H1 (cell line): ENCODE measurements at regions not wholly inside any gene's neighbourhood (a gene's known extent, or its start where the extent isn't known, plus 50 kb on each side); places are given as distances from the start of the nearest gene placed in this dataset.

Experiments used
- CTCF ChIA-PET: fragments of 300-600 bp; sonication (Branson Sonifier 250); formaldehyde crosslinking; loops from one replicate; lab custom pipeline; 2021; ENCODE audit not compliant: partially characterized antibody; lab: Charles Lee
- POLR2A ChIA-PET: fragments of 300-600 bp; sonication (Branson Sonifier 250); formaldehyde crosslinking; loops from one replicate; lab custom pipeline; 2021; ENCODE audit warnings: inconsistent platforms; ENCODE audit not compliant: partially characterized antibody; lab: Charles Lee
- DNase-seq, 2 experiments: peaks; one replicate each; pipeline versions ENCODE4 v3.0.0 to v3.0.0-alpha.2; 2010 to 2022; ENCODE audit warnings: low spot score in 2 of 2, low read depth in 1 of 2, mixed read lengths in 1 of 2
- FAIRE-seq: peaks from 2 replicates; lab custom pipeline; 2011; peaks lifted over from hg19 to GRCh38; lab: Jason Lieb, UNC
- H2AFZ ChIP-seq: 2 replicates; pipeline ENCODE4 v1.8.1; 2012; ENCODE audit warnings: low read length, inconsistent platforms
- H2AK5ac ChIP-seq: 2 replicates; pipeline ENCODE4 v1.6.1; 2013; ENCODE audit warnings: low read depth, low read length
- H2BK120ac ChIP-seq: replicated peaks from 2 replicates; pipeline ENCODE3; 2013; ENCODE audit warnings: low read depth, low read length, inconsistent platforms
- H2BK12ac ChIP-seq: 2 replicates; pipeline ENCODE4 v1.6.1; 2013; ENCODE audit warnings: low read depth, low read length
- H2BK15ac ChIP-seq: 2 replicates; pipeline ENCODE4 v1.6.1; 2013; ENCODE audit warnings: low read length
- H2BK20ac ChIP-seq: 2 replicates; pipeline ENCODE4 v1.6.1; 2013; ENCODE audit warnings: low read length
- H2BK5ac ChIP-seq: 2 replicates; pipeline ENCODE4 v1.6.1; 2013; ENCODE audit warnings: low read depth, low read length
- H3K14ac ChIP-seq: 2 replicates; pipeline ENCODE4 v1.6.1; 2013; ENCODE audit warnings: inconsistent platforms; ENCODE audit not compliant: insufficient read length
- H3K18ac ChIP-seq: 2 replicates; pipeline ENCODE4 v1.6.1; 2013; ENCODE audit warnings: low read length; ENCODE audit errors: extremely low read depth
- H3K23ac ChIP-seq: 2 replicates; pipeline ENCODE4 v1.6.1; 2013; ENCODE audit warnings: inconsistent platforms; ENCODE audit not compliant: insufficient read length
- H3K23me2 ChIP-seq: 2 replicates; pipeline ENCODE4 v1.6.1; 2013; ENCODE audit warnings: low read depth, low read length
- H3K27ac ChIP-seq: 2 replicates; pipeline ENCODE4 v1.6.1; 2011; ENCODE audit warnings: low read depth, low read length, inconsistent platforms
- H3K27me3 ChIP-seq, 4 experiments: replicated peaks in 1 of 4; 1 replicate in 1 of 4; 2 replicates in 3 of 4; pipeline versions ENCODE4 v1.6.1 to v1.8.1; 2011 to 2013; ENCODE audit warnings: low read length in 3 of 4, mild to moderate bottlenecking in 3 of 4, inconsistent platforms in 2 of 4, mixed read lengths in 2 of 4, moderate library complexity in 1 of 4; ENCODE audit not compliant: control insufficient read depth in 3 of 4, insufficient read depth in 3 of 4; ENCODE audit errors: extremely low read depth in 1 of 4
- H3K36me3 ChIP-seq, 4 experiments: 2 replicates each; pipeline versions ENCODE4 v1.6.1 to v1.8.1; 2011 to 2013; ENCODE audit warnings: mild to moderate bottlenecking in 4 of 4, low read length in 3 of 4, moderate library complexity in 2 of 4, control low read depth in 1 of 4, inconsistent platforms in 1 of 4; ENCODE audit not compliant: insufficient read depth in 4 of 4, control insufficient read depth in 2 of 4
- H3K4ac ChIP-seq: replicated peaks from 2 replicates; pipeline ENCODE3; 2013; ENCODE audit warnings: low read length, low read depth, mixed read lengths, inconsistent platforms; ENCODE audit not compliant: insufficient read length
- H3K4me1 ChIP-seq, 4 experiments: replicated peaks in 1 of 4; 1 replicate in 1 of 4; 2 replicates in 3 of 4; pipeline versions ENCODE4 v1.6.1 to v1.8.1; 2011 to 2013; ENCODE audit warnings: low read length in 3 of 4, inconsistent platforms in 2 of 4, mixed read lengths in 1 of 4; ENCODE audit not compliant: insufficient read depth in 4 of 4, control insufficient read depth in 3 of 4
- H3K4me2 ChIP-seq, 2 experiments: 2 replicates each; pipeline versions ENCODE4 v1.6.1 to v1.8.1; 2011 to 2013; ENCODE audit warnings: low read depth in 2 of 2, low read length in 2 of 2, control low read depth in 1 of 2, inconsistent platforms in 1 of 2, mild to moderate bottlenecking in 1 of 2; ENCODE audit not compliant: insufficient read depth in 1 of 2
- H3K4me3 ChIP-seq, 4 experiments: fragments of 200-600, 300-600 bp in 1 of 4; sonication (generic), shearing (Covaris generic), sonication (Bioruptor Twin) in 1 of 4; 2 replicates each; pipeline versions ENCODE4 v1.5.1 to v1.8.1; 2011 to 2016; ENCODE audit warnings: low read length in 4 of 4, low read depth in 3 of 4, control low read depth in 2 of 4, inconsistent platforms in 2 of 4, mild to moderate bottlenecking in 2 of 4, mixed read lengths in 1 of 4, moderate library complexity in 1 of 4; ENCODE audit not compliant: insufficient read depth in 2 of 4; ENCODE audit errors: extremely low read depth in 1 of 4
- H3K56ac ChIP-seq: replicated peaks from 2 replicates; pipeline ENCODE3; 2013; ENCODE audit warnings: low read depth, mild to moderate bottlenecking, mixed read lengths, low read length, inconsistent platforms; ENCODE audit not compliant: insufficient read length
- H3K79me1 ChIP-seq: 2 replicates; pipeline ENCODE4 v1.6.1; 2013; ENCODE audit warnings: low read depth, low read length, control low read depth
- H3K79me2 ChIP-seq, 2 experiments: 2 replicates each; pipeline versions ENCODE4 v1.6.1 to v1.8.1; 2012 to 2013; ENCODE audit warnings: low read length in 2 of 2, mild to moderate bottlenecking in 2 of 2, inconsistent platforms in 1 of 2; ENCODE audit not compliant: insufficient read depth in 2 of 2, control insufficient read depth in 1 of 2
- H3K9ac ChIP-seq, 4 experiments: replicated peaks in 1 of 4; 1 replicate in 1 of 4; 2 replicates in 3 of 4; pipeline versions ENCODE4 v1.6.1 to v1.8.1; 2011 to 2013; ENCODE audit warnings: low read depth in 3 of 4, low read length in 3 of 4, control low read depth in 2 of 4, mild to moderate bottlenecking in 2 of 4, moderate library complexity in 2 of 4, inconsistent platforms in 1 of 4; ENCODE audit errors: extremely low read depth in 1 of 4
- H3K9me3 ChIP-seq, 2 experiments: 2 replicates each; pipeline versions ENCODE4 v1.6.1 to v1.8.1; 2012 to 2013; ENCODE audit warnings: mild to moderate bottlenecking in 2 of 2, moderate library complexity in 2 of 2, control low read depth in 1 of 2, inconsistent platforms in 1 of 2, low read depth in 1 of 2, low read length in 1 of 2, mixed read lengths in 1 of 2; ENCODE audit not compliant: insufficient read depth in 2 of 2
- H4K20me1 ChIP-seq, 2 experiments: replicated peaks in 1 of 2; 2 replicates each; pipeline versions ENCODE3 to v1.8.1; 2011 to 2013; ENCODE audit warnings: inconsistent platforms in 2 of 2, low read length in 2 of 2, mild to moderate bottlenecking in 1 of 2; ENCODE audit not compliant: insufficient read depth in 2 of 2, control insufficient read depth in 1 of 2
- H4K5ac ChIP-seq: 2 replicates; pipeline ENCODE4 v1.6.1; 2013; ENCODE audit warnings: low read length, low read depth, mixed read lengths, inconsistent platforms; ENCODE audit not compliant: insufficient read length
- H4K8ac ChIP-seq: 2 replicates; pipeline ENCODE4 v1.8.0; 2013; ENCODE audit warnings: mild to moderate bottlenecking, moderate library complexity, low read length, inconsistent platforms; ENCODE audit not compliant: insufficient read depth; ENCODE audit errors: extremely low read depth
- H4K91ac ChIP-seq: replicated peaks from 2 replicates; pipeline ENCODE3; 2013; ENCODE audit warnings: low read length, mixed read lengths, inconsistent platforms; ENCODE audit not compliant: insufficient read length
- EP300 ChIP-seq, 2 experiments: IDR thresholded peaks; 1 replicate in 1 of 2; 2 replicates in 1 of 2; pipeline ENCODE4 v1.6.1; 2011 to 2012; ENCODE audit warnings: low read depth in 2 of 2, low read length in 2 of 2, mild to moderate bottlenecking in 2 of 2, borderline replicate concordance in 1 of 2, inconsistent platforms in 1 of 2, moderate library complexity in 1 of 2
- NANOG ChIP-seq: IDR thresholded peaks from 2 replicates; pipeline ENCODE4 v1.6.1; 2011; ENCODE audit warnings: low read length, low read depth, mild to moderate bottlenecking, inconsistent platforms; ENCODE audit not compliant: insufficient read depth, poor library complexity, severe bottlenecking
- NRF1 ChIP-seq: IDR thresholded peaks from 2 replicates; pipeline ENCODE4 v1.6.1; 2011; ENCODE audit warnings: mild to moderate bottlenecking, low read depth, low read length, improper control_type of control experiment
- RAD21 ChIP-seq, 2 experiments: IDR thresholded peaks in 1 of 2; conservative IDR thresholded peaks in 1 of 2; 2 replicates each; pipeline ENCODE4 v1.6.1; 2011; ENCODE audit warnings: low read depth in 2 of 2, low read length in 2 of 2, improper control_type of control experiment in 1 of 2, inconsistent platforms in 1 of 2, mild to moderate bottlenecking in 1 of 2, moderate library complexity in 1 of 2
- RBBP5 ChIP-seq: IDR thresholded peaks from 2 replicates; pipeline ENCODE4 v1.7.1; 2012; ENCODE audit warnings: low read depth, mild to moderate bottlenecking, inconsistent platforms, low read length, moderate library complexity, borderline replicate concordance

DNA sequence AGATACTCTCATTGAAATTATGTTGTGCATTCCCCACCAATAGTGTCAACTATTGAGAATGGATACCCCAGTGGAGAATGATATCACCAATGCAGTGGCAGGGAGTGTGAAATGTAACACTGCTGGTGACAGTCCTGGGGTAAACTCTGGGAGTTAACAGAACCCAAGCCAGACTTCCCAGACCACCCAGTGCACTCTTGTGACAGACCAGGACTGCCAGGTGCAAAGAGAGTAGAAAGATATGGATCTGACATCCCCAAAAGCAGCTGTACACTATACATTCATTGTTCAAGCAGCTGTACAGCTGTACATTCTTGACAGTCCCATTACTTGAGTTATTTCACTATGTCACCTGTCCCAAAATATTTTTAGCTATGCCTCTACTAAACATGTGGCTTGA lies 886.6 kb downstream of the DIAPH3 start:
- ChIA-PET POLR2A (no interaction called here), CTCF (interaction anchor here (1.7 kb wide), 1 partner anchor 42 kb away, joined by 6 read pairs; no protein-coding TSS in a partner anchor)
- Histone ChIP-seq H2AK5ac (no peak overlapping the region), H4K20me1 (no peaks in the 10 kb centered on the region), H3K14ac (no peak overlapping the region), H3K56ac (no peak overlapping the region), H3K27ac (no peak overlapping the region), H2BK120ac (no peak overlapping the region), H3K4me2 (no peak overlapping the region), H3K23me2 (no peaks in the 10 kb centered on the region), H4K91ac (no peak overlapping the region), H2BK12ac (no peak overlapping the region), H3K18ac (no peak overlapping the region), H3K4me1 (no peaks in the 10 kb centered on the region), H3K79me1 (no peaks in the 10 kb centered on the region), H3K79me2 (no peaks in the 10 kb centered on the region), H2BK15ac (no peak overlapping the region), H4K5ac (no peak overlapping the region), H3K36me3 (no peaks in the 10 kb centered on the region), H3K9ac (no peak overlapping the region), H2BK5ac (no peak overlapping the region), H3K23ac (no peak overlapping the region), H4K8ac (no peak overlapping the region), H3K4me3 (no peak overlapping the region), H2AFZ (no peak overlapping the region), H3K9me3 (no peaks in the 10 kb centered on the region), H3K4ac (no peak overlapping the region), H2BK20ac (no peak overlapping the region), H3K27me3 (no peaks in the 10 kb centered on the region; a peak in 2 of 7 replicates)
- DNase-seq (no peak), FAIRE-seq (no peak)
- no peak for TF ChIP-seq NANOG
- TF ChIP-seq EP300 (IDR thresholded peaks at IDR 0.05; ENCODE audit: borderline replicate concordance in 1 of 2, low read depth in 2 of 2, low read length in 2 of 2) = no peak
- TF ChIP-seq NRF1 = no peak
- TF ChIP-seq RAD21 (IDR thresholded peaks at IDR 0.05 in 1 of 2, conservative IDR thresholded peaks at IDR 0.05 in 1 of 2; ENCODE audit: low read depth in 2 of 2, low read length in 2 of 2) = no peak
- TF ChIP-seq RBBP5 = no peak
